ENCODE measurements at regions not wholly inside any gene's neighbourhood (a gene's known extent, or its start where the extent isn't known, plus 50 kb on each side); places are given as distances from the start of the nearest gene placed in this dataset.

DNA sequence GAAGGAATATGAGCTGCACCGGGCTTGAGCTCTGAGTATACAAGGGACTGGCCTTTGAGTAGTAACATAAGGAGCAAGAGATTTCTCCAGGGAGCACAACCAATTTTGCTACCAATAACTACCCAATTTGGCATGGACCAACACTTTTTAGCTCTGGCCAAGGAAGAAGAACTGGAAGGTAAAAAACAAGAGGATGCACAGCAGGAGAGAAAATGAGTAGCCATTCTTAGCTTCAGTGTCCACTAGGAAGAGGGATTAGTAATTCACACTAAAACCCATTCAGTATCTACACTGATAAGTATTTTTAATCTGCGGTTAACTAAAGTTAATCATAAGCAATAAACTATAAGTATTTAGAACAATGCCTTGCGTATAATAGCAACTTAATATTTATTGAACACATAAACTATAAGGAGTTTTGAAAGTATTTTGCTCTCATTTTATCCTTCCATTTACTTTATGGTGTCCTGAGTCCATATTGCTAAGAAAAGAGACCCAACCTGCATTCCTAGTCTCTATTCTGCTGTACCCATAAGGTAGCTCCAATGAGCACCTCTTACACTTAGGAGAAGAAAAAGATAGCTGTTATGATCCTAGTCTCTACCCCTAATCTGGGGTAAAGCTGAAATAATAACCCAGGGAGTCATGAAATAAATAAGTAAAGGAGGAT lies 268.9 kb downstream of the IGSF11 start:
- Histone ChIP-seq H3K27ac (no peak overlapping the region), H3K27me3 (ENCODE audit: control insufficient read depth, insufficient read depth, low read length) (no peaks in the 10 kb centered on the region), H3K79me2 (no peaks in the 10 kb centered on the region), H3K9me3 (ENCODE audit: control insufficient read depth, low read length) (no peaks in the 10 kb centered on the region), H3K4me1 (no peaks in the 10 kb centered on the region), H3K4me3 (ENCODE audit: low read depth, low read length) (no peak overlapping the region), H3K4me2 (ENCODE audit: low read length) (no peak overlapping the region), H2AFZ (no peak overlapping the region), H3K9ac (no peak overlapping the region), H3K36me3 (ENCODE audit: control insufficient read depth, insufficient read depth, low read length) (no peaks in the 10 kb centered on the region)
- TF ChIP-seq, protein P1, sequence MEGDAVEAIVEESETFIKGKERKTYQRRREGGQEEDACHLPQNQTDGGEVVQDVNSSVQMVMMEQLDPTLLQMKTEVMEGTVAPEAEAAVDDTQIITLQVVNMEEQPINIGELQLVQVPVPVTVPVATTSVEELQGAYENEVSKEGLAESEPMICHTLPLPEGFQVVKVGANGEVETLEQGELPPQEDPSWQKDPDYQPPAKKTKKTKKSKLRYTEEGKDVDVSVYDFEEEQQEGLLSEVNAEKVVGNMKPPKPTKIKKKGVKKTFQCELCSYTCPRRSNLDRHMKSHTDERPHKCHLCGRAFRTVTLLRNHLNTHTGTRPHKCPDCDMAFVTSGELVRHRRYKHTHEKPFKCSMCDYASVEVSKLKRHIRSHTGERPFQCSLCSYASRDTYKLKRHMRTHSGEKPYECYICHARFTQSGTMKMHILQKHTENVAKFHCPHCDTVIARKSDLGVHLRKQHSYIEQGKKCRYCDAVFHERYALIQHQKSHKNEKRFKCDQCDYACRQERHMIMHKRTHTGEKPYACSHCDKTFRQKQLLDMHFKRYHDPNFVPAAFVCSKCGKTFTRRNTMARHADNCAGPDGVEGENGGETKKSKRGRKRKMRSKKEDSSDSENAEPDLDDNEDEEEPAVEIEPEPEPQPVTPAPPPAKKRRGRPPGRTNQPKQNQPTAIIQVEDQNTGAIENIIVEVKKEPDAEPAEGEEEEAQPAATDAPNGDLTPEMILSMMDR (IDR thresholded peaks at IDR 0.05): no peak

DNA sequence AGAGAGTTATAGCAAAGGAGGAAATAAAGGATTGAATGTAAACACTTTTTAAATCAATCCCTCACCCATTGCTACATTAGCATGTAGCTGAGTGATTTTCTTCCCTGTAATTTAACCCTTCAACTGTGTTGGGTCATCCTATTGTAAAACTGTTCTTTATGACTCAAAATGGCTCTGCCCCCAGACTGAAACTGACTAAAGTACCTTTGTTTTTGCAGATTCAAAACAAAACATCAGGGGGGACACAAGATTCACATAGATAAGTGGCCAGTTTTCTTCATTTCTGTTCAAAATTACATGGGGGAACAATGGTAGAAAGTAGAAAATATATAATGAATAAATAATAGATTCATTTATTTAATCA lies 268.4 kb downstream of the IGSF11 start:
- Histone ChIP-seq H3K9ac (no peak overlapping the region), H3K4me2 (ENCODE audit: low read length) (no peak overlapping the region), H2AFZ (no peak overlapping the region), H3K27ac (no peak overlapping the region), H3K79me2 (no peaks in the 10 kb centered on the region), H3K4me1 (no peaks in the 10 kb centered on the region), H3K4me3 (ENCODE audit: low read depth, low read length) (no peak overlapping the region), H3K9me3 (ENCODE audit: control insufficient read depth, low read length) (no peaks in the 10 kb centered on the region), H3K27me3 (ENCODE audit: control insufficient read depth, insufficient read depth, low read length) (no peaks in the 10 kb centered on the region), H3K36me3 (ENCODE audit: control insufficient read depth, insufficient read depth, low read length) (no peaks in the 10 kb centered on the region)
- TF ChIP-seq, protein P1 (IDR thresholded peaks at IDR 0.05): no peak

DNA sequence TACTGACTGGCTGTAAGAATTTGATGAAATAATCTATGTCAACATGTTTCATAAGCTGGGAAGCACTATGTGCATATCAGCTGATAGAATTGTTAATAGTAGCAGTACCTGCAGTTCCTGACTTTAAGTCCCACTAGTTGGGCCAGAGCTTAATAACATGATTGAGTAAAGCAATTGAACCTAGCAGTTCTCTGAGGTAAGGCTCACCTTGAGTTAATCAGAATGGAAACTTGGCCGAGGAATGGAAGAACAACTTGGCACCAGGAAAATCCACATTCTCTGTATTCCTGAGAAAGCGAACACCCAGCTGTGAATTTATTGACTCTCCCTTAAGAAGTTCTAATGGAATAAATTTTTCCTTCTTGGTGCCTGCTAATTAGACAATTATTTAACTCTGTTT lies 262.6 kb downstream of the IGSF11 start:
- H3K36me3 ChIP-seq (ENCODE audit: control insufficient read depth, insufficient read depth, low read length): no peaks in the 10 kb centered on the region
- no peak overlapping the region for H3K4me2 ChIP-seq (ENCODE audit: low read length)
- no peak overlapping the region for H2AFZ ChIP-seq
- H3K4me1 ChIP-seq: no peaks in the 10 kb centered on the region
- H3K27me3 ChIP-seq (ENCODE audit: control insufficient read depth, insufficient read depth, low read length): no peaks in the 10 kb centered on the region
- H3K4me3 ChIP-seq (ENCODE audit: low read depth, low read length): no peak overlapping the region
- no peaks in the 10 kb centered on the region for H3K79me2 ChIP-seq
- no peak overlapping the region for H3K27ac ChIP-seq
- TF ChIP-seq, protein P1 (IDR thresholded peaks at IDR 0.05): no peak
- H3K9me3 ChIP-seq (ENCODE audit: control insufficient read depth, low read length): no peaks in the 10 kb centered on the region
- no peak overlapping the region for H3K9ac ChIP-seq

DNA sequence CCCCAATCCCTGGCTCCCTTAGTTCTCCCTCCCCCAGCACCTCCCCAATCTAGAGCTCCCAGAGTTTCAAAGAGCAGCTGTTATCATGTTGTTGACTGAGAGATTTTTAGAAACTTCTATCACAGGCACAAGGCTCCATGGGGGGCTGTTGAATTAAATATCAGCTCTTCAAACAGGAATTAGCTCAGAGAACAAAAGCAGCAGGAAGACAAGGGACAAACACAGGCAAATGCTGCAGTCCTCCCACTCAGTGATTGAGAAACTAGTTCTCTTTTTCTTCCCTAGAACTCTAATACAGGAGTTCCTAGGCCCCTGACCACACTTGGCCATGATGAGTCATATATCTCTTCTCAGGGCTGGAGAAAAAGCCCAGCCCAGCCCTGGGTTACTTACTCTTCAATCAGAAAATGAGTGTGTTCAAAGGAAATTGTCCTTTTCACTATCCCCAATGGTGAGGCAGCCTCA lies 262.1 kb downstream of the IGSF11 start:
- H3K9me3 ChIP-seq (ENCODE audit: control insufficient read depth, low read length): no peaks in the 10 kb centered on the region
- no peak overlapping the region for H3K4me3 ChIP-seq (ENCODE audit: low read depth, low read length)
- H3K36me3 ChIP-seq (ENCODE audit: control insufficient read depth, insufficient read depth, low read length): no peaks in the 10 kb centered on the region
- TF ChIP-seq, protein P1 (IDR thresholded peaks at IDR 0.05): no peak
- no peaks in the 10 kb centered on the region for H3K27me3 ChIP-seq (ENCODE audit: control insufficient read depth, insufficient read depth, low read length)
- H3K9ac ChIP-seq: no peak overlapping the region
- H2AFZ ChIP-seq: no peak overlapping the region
- H3K4me2 ChIP-seq (ENCODE audit: low read length): no peak overlapping the region
- H3K4me1 ChIP-seq: no peaks in the 10 kb centered on the region
- H3K79me2 ChIP-seq: no peaks in the 10 kb centered on the region
- no peak overlapping the region for H3K27ac ChIP-seq

DNA sequence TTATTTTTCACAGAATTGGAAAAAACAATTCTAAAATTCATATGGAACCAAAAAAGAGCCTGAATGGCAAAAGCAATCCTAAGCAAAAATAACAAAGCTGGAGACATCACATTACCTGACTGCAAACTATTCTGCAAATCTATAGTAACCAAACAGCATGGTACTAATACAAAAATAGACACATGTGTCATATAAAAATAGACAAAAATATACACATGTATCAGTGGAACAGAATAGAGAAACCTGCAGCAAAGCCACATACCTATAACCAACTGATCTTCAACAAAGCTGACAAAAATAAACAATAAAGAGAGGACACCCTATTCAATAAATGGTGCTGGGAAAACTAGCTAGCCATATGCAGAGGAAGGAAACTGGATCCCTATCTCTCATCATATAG lies 259.6 kb downstream of the IGSF11 start:
- Histone ChIP-seq H3K27ac (no peak overlapping the region), H2AFZ (no peak overlapping the region), H3K9me3 (ENCODE audit: control insufficient read depth, low read length) (no peaks in the 10 kb centered on the region), H3K9ac (no peak overlapping the region), H3K4me3 (ENCODE audit: low read depth, low read length) (no peak overlapping the region), H3K79me2 (no peaks in the 10 kb centered on the region), H3K4me2 (ENCODE audit: low read length) (no peak overlapping the region), H3K4me1 (no peaks in the 10 kb centered on the region), H3K27me3 (ENCODE audit: control insufficient read depth, insufficient read depth, low read length) (no peaks in the 10 kb centered on the region), H3K36me3 (ENCODE audit: control insufficient read depth, insufficient read depth, low read length) (no peaks in the 10 kb centered on the region)
- TF ChIP-seq, protein P1 (IDR thresholded peaks at IDR 0.05): no peak

Measured in parathyroid adenoma (tissue), 2 donors.